Gastrocnemius medialis (tissue), 4 donors: ENCODE measurements at regions not wholly inside any gene's neighbourhood (a gene's known extent, or its start where the extent isn't known, plus 50 kb on each side); places are given as distances from the start of the nearest gene placed in this dataset.

Source experiments
- POLR2A ChIP-seq, 2 donors: fragments of 450-650 bp; IDR thresholded peaks; one replicate each; pipeline ENCODE4 v1.6.1; 2017; ENCODE audit warnings: antibody characterized with exemption in 2 of 2, mild to moderate bottlenecking in 2 of 2, moderate library complexity in 2 of 2
- TF ChIP-seq, protein P1 (sequence below), 5 experiments: fragments of 450-650 bp in 3 of 5; fragments of 200-600 bp in 2 of 5; sonication (generic) in 2 of 5; IDR thresholded peaks in 4 of 5; conservative IDR thresholded peaks in 1 of 5; 1 replicate in 4 of 5; 2 replicates in 1 of 5; pipeline ENCODE4 v1.5.1; 2016 to 2019; ENCODE audit warnings: antibody characterized with exemption in 5 of 5, mild to moderate bottlenecking in 3 of 5, moderate library complexity in 3 of 5

GRCh38 chr22:47647720-47648119 lies 885.3 kb downstream of the TBC1D22A start:
- TF ChIP-seq, protein P1, sequence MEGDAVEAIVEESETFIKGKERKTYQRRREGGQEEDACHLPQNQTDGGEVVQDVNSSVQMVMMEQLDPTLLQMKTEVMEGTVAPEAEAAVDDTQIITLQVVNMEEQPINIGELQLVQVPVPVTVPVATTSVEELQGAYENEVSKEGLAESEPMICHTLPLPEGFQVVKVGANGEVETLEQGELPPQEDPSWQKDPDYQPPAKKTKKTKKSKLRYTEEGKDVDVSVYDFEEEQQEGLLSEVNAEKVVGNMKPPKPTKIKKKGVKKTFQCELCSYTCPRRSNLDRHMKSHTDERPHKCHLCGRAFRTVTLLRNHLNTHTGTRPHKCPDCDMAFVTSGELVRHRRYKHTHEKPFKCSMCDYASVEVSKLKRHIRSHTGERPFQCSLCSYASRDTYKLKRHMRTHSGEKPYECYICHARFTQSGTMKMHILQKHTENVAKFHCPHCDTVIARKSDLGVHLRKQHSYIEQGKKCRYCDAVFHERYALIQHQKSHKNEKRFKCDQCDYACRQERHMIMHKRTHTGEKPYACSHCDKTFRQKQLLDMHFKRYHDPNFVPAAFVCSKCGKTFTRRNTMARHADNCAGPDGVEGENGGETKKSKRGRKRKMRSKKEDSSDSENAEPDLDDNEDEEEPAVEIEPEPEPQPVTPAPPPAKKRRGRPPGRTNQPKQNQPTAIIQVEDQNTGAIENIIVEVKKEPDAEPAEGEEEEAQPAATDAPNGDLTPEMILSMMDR (IDR thresholded peaks at IDR 0.05 in 4 of 5, conservative IDR thresholded peaks at IDR 0.05 in 1 of 5): no peak
- no peak for TF ChIP-seq POLR2A (IDR thresholded peaks at IDR 0.05)
